ENCODE measurements at regions not wholly inside any gene's neighbourhood (a gene's known extent, or its start where the extent isn't known, plus 50 kb on each side); places are given as distances from the start of the nearest gene placed in this dataset.

DNA sequence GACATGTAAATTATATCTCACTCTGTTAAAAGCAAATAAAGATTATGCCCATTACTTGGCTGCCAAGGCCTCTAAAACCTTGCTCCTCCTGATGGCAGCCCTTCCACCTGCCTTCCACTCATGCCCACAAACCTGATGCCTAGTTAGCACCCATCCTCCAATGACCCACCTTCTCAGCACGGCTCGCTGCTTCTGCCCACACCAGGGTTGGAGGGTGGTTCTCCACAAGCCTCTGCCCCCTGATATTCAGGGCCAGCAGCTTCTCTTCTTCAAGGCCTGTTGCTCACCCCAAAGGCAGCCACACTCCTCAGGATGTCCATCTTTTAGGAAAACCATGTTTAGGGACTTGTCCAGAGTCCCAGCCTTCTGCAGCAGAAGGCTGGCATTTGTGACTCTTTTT is 263.4 kb upstream of the TLE3 start:
- H3K4me1 ChIP-seq (ENCODE audit: insufficient read depth, insufficient read length) = peaks cover 15% of the 10 kb centered on the region
- H3K9ac ChIP-seq (ENCODE audit: insufficient read length, low read depth) = no peak overlapping the region
- H3K9me3 ChIP-seq (ENCODE audit: insufficient read depth, low read length) = no peaks in the 10 kb centered on the region
- peaks cover 1% of the 10 kb centered on the region for H3K27me3 ChIP-seq (ENCODE audit: insufficient read depth, insufficient read length)
- no peak for TF ChIP-seq SUZ12 (IDR thresholded peaks at IDR 0.05; ENCODE audit: extremely low read depth, insufficient read depth, insufficient read length)
- no peak for TF ChIP-seq YY1 (IDR thresholded peaks at IDR 0.05; ENCODE audit: insufficient read depth, insufficient read length)
- TF ChIP-seq ZNF274 (IDR thresholded peaks at IDR 0.05; ENCODE audit: low read depth, low read length) = no peak
- no peaks in the 10 kb centered on the region for H3K36me3 ChIP-seq (ENCODE audit: insufficient read depth, insufficient read length, low read length)
- no peak overlapping the region for H3K4me3 ChIP-seq (ENCODE audit: insufficient read length, low read depth)
- DNase-seq (ENCODE audit: low read depth, low spot score) = no peak

- no peaks in the 10 kb centered on the region for H3K36me3 ChIP-seq (ENCODE audit: insufficient read depth, insufficient read length, low read length)
- TF ChIP-seq SUZ12 (IDR thresholded peaks at IDR 0.05; ENCODE audit: extremely low read depth, insufficient read depth, insufficient read length) = no peak
- no peak for TF ChIP-seq YY1 (IDR thresholded peaks at IDR 0.05; ENCODE audit: insufficient read depth, insufficient read length)
- TF ChIP-seq ZNF274 (IDR thresholded peaks at IDR 0.05; ENCODE audit: low read depth, low read length) = no peak
- DNase-seq (ENCODE audit: low read depth, low spot score) = no peak
Observed at GRCh38 chr15:70358871-70359647, 261.3 kb upstream of the TLE3 start.

DNA sequence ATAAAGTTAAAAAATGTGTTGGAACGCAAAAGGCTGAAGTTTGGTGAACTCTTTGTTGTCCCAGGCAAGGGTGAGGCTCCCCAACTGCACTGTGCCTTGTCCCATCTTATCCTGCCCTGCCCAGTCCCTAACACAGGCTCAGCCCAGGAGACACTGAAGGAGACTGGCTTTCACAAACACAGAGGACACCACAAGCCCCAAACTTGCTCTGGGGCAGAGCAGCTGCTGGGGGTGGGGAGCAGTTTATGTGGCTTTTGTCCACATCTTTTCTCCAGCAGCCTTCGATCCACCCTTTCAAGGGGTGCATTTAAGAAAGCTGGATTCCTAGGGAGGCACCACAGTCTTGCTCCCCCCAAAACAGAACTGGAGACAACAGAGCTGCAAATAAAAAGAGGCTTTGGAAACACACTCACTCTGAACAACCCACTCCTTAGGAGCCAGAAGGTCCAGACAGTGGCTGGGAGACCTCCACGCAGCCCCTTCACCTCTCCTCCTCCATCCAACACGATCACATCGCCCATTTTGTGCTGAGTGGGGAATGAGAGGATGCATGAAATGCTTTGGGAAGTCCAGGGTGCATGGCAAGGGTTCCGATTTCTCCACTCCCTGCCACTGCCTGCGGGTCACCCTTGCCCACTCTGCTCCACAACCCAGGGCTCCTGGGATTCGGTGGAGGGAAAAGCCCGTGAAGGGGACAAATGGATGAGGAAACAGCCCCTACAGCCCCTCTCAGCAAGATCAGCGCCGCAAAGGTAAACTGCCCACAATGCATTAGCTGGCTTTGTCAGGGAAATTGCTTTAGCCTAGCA is 260.5 kb upstream of the TLE3 start:
- DNase-seq (ENCODE audit: low read depth, low spot score) = no peak

More at GRCh38 chr15:70358871-70359647, 261.3 kb upstream of the TLE3 start:
- no peak overlapping the region for H3K4me3 ChIP-seq (ENCODE audit: insufficient read length, low read depth)
- H3K4me1 ChIP-seq (ENCODE audit: insufficient read depth, insufficient read length) = peaks cover 15% of the 10 kb centered on the region
- no peaks in the 10 kb centered on the region for H3K9me3 ChIP-seq (ENCODE audit: insufficient read depth, low read length)
- H3K9ac ChIP-seq (ENCODE audit: insufficient read length, low read depth) = no peak overlapping the region
- H3K27me3 ChIP-seq (ENCODE audit: insufficient read depth, insufficient read length) = peaks cover 3% of the 10 kb centered on the region

GRCh38 chr15:70357453-70357852 is 259.7 kb upstream of the TLE3 start:
- TF ChIP-seq SUZ12 (IDR thresholded peaks at IDR 0.05; ENCODE audit: extremely low read depth, insufficient read depth, insufficient read length) = no peak
- TF ChIP-seq ZNF274 (IDR thresholded peaks at IDR 0.05; ENCODE audit: low read depth, low read length) = no peak
- Histone ChIP-seq H3K36me3 (ENCODE audit: insufficient read depth, insufficient read length, low read length) (no peaks in the 10 kb centered on the region), H3K9ac (ENCODE audit: insufficient read length, low read depth) (no peak overlapping the region), H3K4me1 (ENCODE audit: insufficient read depth, insufficient read length) (peaks cover 15% of the 10 kb centered on the region), H3K27me3 (ENCODE audit: insufficient read depth, insufficient read length) (peaks cover 3% of the 10 kb centered on the region), H3K4me3 (ENCODE audit: insufficient read length, low read depth) (no peak overlapping the region), H3K9me3 (ENCODE audit: insufficient read depth, low read length) (no peaks in the 10 kb centered on the region)
- DNase-seq (ENCODE audit: low read depth, low spot score) = no peak

More for the DNA sequence above, 260.5 kb upstream of the TLE3 start:
- H3K9ac ChIP-seq (ENCODE audit: insufficient read length, low read depth) = peak overlapping the region; percentile 37
- H3K27me3 ChIP-seq (ENCODE audit: insufficient read depth, insufficient read length) = peaks cover 3% of the 10 kb centered on the region
- no peaks in the 10 kb centered on the region for H3K36me3 ChIP-seq (ENCODE audit: insufficient read depth, insufficient read length, low read length)
- no peak overlapping the region for H3K4me3 ChIP-seq (ENCODE audit: insufficient read length, low read depth)
- TF ChIP-seq ZNF274 (IDR thresholded peaks at IDR 0.05; ENCODE audit: low read depth, low read length) (no peak), YY1 (IDR thresholded peaks at IDR 0.05; ENCODE audit: insufficient read depth, insufficient read length) (no peak), SUZ12 (IDR thresholded peaks at IDR 0.05; ENCODE audit: extremely low read depth, insufficient read depth, insufficient read length) (no peak)
- no peaks in the 10 kb centered on the region for H3K9me3 ChIP-seq (ENCODE audit: insufficient read depth, low read length)
- H3K4me1 ChIP-seq (ENCODE audit: insufficient read depth, insufficient read length) = peaks cover 15% of the 10 kb centered on the region

DNA sequence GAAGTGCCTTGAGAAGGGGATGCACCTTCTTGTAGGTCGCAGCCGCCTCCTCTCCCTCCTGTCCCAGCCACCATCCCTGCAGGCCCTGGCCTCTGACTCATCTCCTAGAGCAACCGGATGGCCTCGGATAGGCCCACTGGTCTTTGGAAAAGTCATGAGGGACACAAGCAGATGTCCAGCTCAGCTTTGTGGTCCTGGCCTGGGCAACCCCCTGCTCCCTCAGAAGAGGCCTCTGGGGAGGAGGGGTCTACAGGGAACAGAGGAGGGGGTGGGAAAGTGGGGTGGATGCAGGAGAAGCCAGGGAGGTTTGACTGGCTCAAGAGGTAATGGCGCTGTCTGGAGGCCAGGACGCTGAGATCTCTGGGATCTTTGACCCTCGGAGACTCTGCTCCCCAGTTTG is 259.2 kb upstream of the TLE3 start:
- Histone ChIP-seq H3K36me3 (ENCODE audit: insufficient read depth, insufficient read length, low read length) (no peaks in the 10 kb centered on the region), H3K9me3 (ENCODE audit: insufficient read depth, low read length) (no peaks in the 10 kb centered on the region), H3K4me3 (ENCODE audit: insufficient read length, low read depth) (no peak overlapping the region), H3K9ac (ENCODE audit: insufficient read length, low read depth) (no peak overlapping the region), H3K4me1 (ENCODE audit: insufficient read depth, insufficient read length) (peaks cover 15% of the 10 kb centered on the region), H3K27me3 (ENCODE audit: insufficient read depth, insufficient read length) (peaks cover 3% of the 10 kb centered on the region)
- TF ChIP-seq YY1 (IDR thresholded peaks at IDR 0.05; ENCODE audit: insufficient read depth, insufficient read length) = no peak
- TF ChIP-seq ZNF274 (IDR thresholded peaks at IDR 0.05; ENCODE audit: low read depth, low read length) = no peak
- TF ChIP-seq SUZ12 (IDR thresholded peaks at IDR 0.05; ENCODE audit: extremely low read depth, insufficient read depth, insufficient read length) = no peak
- no peak for DNase-seq (ENCODE audit: low read depth, low spot score)

- H3K9ac ChIP-seq (ENCODE audit: insufficient read length, low read depth) = peak overlapping the region; percentile 7
- DNase-seq (ENCODE audit: low read depth, low spot score) = no peak
- no peaks in the 10 kb centered on the region for H3K9me3 ChIP-seq (ENCODE audit: insufficient read depth, low read length)
- peaks cover 3% of the 10 kb centered on the region for H3K27me3 ChIP-seq (ENCODE audit: insufficient read depth, insufficient read length)
- no peak for TF ChIP-seq ZNF274 (IDR thresholded peaks at IDR 0.05; ENCODE audit: low read depth, low read length)
- no peak for TF ChIP-seq YY1 (IDR thresholded peaks at IDR 0.05; ENCODE audit: insufficient read depth, insufficient read length)
- TF ChIP-seq SUZ12 (IDR thresholded peaks at IDR 0.05; ENCODE audit: extremely low read depth, insufficient read depth, insufficient read length) = no peak
- H3K36me3 ChIP-seq (ENCODE audit: insufficient read depth, insufficient read length, low read length) = no peaks in the 10 kb centered on the region
- no peak overlapping the region for H3K4me3 ChIP-seq (ENCODE audit: insufficient read length, low read depth)
- H3K4me1 ChIP-seq (ENCODE audit: insufficient read depth, insufficient read length) = peaks cover 15% of the 10 kb centered on the region
Observed at GRCh38 chr15:70356062-70356860, 258.5 kb upstream of the TLE3 start.

Data from NT2/D1 (cell line).